Pancreas (tissue), 10 donors: ENCODE measurements at regions not wholly inside any gene's neighbourhood (a gene's known extent, or its start where the extent isn't known, plus 50 kb on each side); places are given as distances from the start of the nearest gene placed in this dataset.
"Not testable (repeated sequence)": the region's sequence is repeated elsewhere in the genome, so short reads cannot be mapped to it uniquely, and the experiment has no call there.

Source experiments
- ATAC-seq, 4 donors: fragments of 200-7000 bp; cut with Tn5 transposase; one replicate each; pipeline versions ENCODE4 v1.8.0 to v1.9.1; 2020; ENCODE audit warnings: mild to moderate bottlenecking in 4 of 4, moderate library complexity in 4 of 4
- DNase-seq, 6 donors: peaks; one replicate each; pipeline ENCODE4 v3.0.0-alpha.2; 2020
- FAIRE-seq: peaks from 2 replicates; lab custom pipeline; 2012; peaks lifted over from hg19 to GRCh38; lab: Jason Lieb, UNC
- H3K27ac ChIP-seq, 4 donors: fragments of 200-600 bp; sonication (generic); 1 replicate in 3 of 4; 2 replicates in 1 of 4; pipeline versions ENCODE4 v1.5.0 to v1.8.0; 2020
- H3K27me3 ChIP-seq, 4 donors: fragments of 200-600 bp; one replicate each; pipeline ENCODE4 v1.8.0; 2021
- H3K36me3 ChIP-seq, 3 donors: fragments of 200-600 bp; sonication (generic) in 1 of 3; one replicate each; pipeline versions ENCODE4 v1.5.0 to v1.8.0; 2020 to 2021
- H3K4me1 ChIP-seq, 3 donors: fragments of 200-600 bp; one replicate each; pipeline ENCODE4 v1.8.0; 2021
- H3K4me3 ChIP-seq, 4 donors: fragments of 200-600 bp; sonication (generic) in 2 of 4; one replicate each; pipeline versions ENCODE4 v1.5.0 to v1.8.0; 2020 to 2021
- H3K9me3 ChIP-seq, 4 donors: fragments of 200-600 bp; one replicate each; pipeline ENCODE4 v1.8.0; 2021
- CTCF ChIP-seq, 4 donors: fragments of 200-600 bp; sonication (generic) in 3 of 4; IDR thresholded peaks; one replicate each; pipeline versions ENCODE4 v1.5.0 to v1.8.0; 2021; ENCODE audit warnings: antibody characterized with exemption in 4 of 4
- WGBS, 2 donors: extraction: QIAGEN DNeasy Blood & Tissue Kit; methylation state at CpG; one replicate each; pipeline ENCODE4 v1.1.7; 2013; 5-methylcytosine and 5-hydroxymethylcytosine counted together
- intact Hi-C, 3 donors: fragments of 100-400 bp; cut with DNase I; formaldehyde crosslinking; loops; one replicate each; pipeline versions ENCODE4 v1.11.1 to v1.14.2; 2022
- donor health status: healthy with polysubstance abuse.
- donor health status: DM: no; HTN: no; CAD: no; lungs with moderate emphysema.
- donor health status: DM: no; HTN: no; CAD: no.
- donor health status: control.
- donor health status: control.
- donor health status: Bipolar disorder and iron deficiency.
- donor health status: DM: yes; HTN: yes; CAD: no.
- donor health status: DM: no; HTN: no; CAD: no.
- donor health status: DM: no; HTN: no; CAD: no.
- donor health status: DM: yes; HTN: yes; CAD: no.

DNA sequence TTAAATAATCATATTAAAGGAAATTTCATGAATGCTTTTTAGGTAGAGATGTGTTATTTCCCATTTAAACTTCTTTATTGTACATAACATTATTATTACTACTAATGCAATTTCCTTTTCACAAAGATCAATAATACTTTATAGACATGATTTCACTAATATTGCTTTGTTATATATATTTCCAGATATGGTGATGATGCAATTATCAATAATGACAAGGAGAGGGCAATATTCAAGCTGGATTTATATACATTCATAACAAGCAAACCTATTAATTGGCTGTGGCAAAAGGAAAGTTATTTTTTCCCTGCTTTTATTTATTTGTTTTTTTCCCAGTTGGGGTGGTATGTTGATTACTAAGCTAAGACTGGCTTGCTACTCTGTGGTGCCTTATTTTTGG is 113.5 kb downstream of the RAP2B start:
- FAIRE-seq = no peak
- intact Hi-C loops = no loop called here
- no peak for TF ChIP-seq CTCF (IDR thresholded peaks at IDR 0.05)

GRCh38 chr3:153277029-153277428 is 115.0 kb downstream of the RAP2B start:
- FAIRE-seq (no peak), DNase-seq (no peak), ATAC-seq (no peak)
- intact Hi-C loops = no loop called here
- TF ChIP-seq CTCF (IDR thresholded peaks at IDR 0.05) = no peak
- Histone ChIP-seq H3K27ac (no peak overlapping the region), H3K4me1 (no peaks in the 10 kb centered on the region), H3K36me3 (no peaks in the 10 kb centered on the region), H3K27me3 (no peaks in the 10 kb centered on the region), H3K4me3 (no peak overlapping the region), H3K9me3 (no peaks in the 10 kb centered on the region)
- 66 to 73% methylated on average over 2 of the region's 2 CpGs for WGBS, 2 donors

More for the DNA sequence above, 113.5 kb downstream of the RAP2B start:
- Histone ChIP-seq H3K9me3 (no peaks in the 10 kb centered on the region), H3K4me3 (no peak overlapping the region), H3K36me3 (no peaks in the 10 kb centered on the region), H3K27me3 (no peaks in the 10 kb centered on the region), H3K4me1 (no peaks in the 10 kb centered on the region), H3K27ac (no peak overlapping the region)
- DNase-seq (no peak), ATAC-seq (no peak)

GRCh38 chr3:153281236-153281997 is 119.4 kb downstream of the RAP2B start:
- peak in 1 of 6 donors; percentile 55 for DNase-seq
- H3K27ac ChIP-seq, intact Hi-C loops, H3K9me3 ChIP-seq, H3K36me3 ChIP-seq, FAIRE-seq, H3K27me3 ChIP-seq, H3K4me1 ChIP-seq, H3K4me3 ChIP-seq, ATAC-seq: not testable (repeated sequence)
- 72 to 84% methylated on average over 29 of the region's 29 CpGs for WGBS, 2 donors

DNA sequence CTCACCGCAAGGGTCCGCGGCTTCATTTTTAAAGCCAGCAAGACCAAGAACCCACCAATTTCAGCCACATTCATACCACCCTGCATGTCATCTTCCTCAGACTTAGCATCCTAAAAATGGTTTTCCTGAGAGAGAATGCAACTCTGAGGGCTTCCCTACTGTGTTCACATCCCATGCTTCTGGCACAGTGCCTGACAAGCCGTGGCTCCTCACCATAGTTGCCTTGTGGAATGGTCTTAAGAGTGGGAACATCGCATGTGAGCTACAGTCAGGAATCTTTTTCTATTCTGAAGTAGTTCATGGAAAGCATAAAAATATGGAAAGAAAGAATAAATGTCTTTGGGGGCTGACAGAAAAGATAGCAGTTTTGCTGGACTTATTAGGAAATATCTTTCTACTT is 120.3 kb downstream of the RAP2B start:
- peaks cover 0 to 4% (median 0%) of the 10 kb centered on the region in 3 donors for H3K4me1 ChIP-seq
- ATAC-seq (no peak), FAIRE-seq (no peak), DNase-seq (no peak)
- intact Hi-C loops = no loop called here
- no peaks in the 10 kb centered on the region for H3K36me3 ChIP-seq
- TF ChIP-seq CTCF (IDR thresholded peaks at IDR 0.05) = no peak
- WGBS, 2 donors = 84 to 91% methylated on average over 5 of the region's 5 CpGs
- H3K27ac ChIP-seq = no peak overlapping the region
- H3K9me3 ChIP-seq = no peaks in the 10 kb centered on the region
- no peaks in the 10 kb centered on the region for H3K27me3 ChIP-seq
- H3K4me3 ChIP-seq = no peak overlapping the region

- Histone ChIP-seq H3K4me3 (no peak overlapping the region), H3K9me3 (no peaks in the 10 kb centered on the region), H3K27ac (peak overlapping the region in 2 of 4 donors; percentile 13 to 50), H3K27me3 (no peaks in the 10 kb centered on the region), H3K4me1 (peaks cover 0 to 4% (median 0%) of the 10 kb centered on the region in 3 donors), H3K36me3 (no peaks in the 10 kb centered on the region)
- ATAC-seq (peak in 3 of 4 donors; percentile 73 to 90 (median 82)), DNase-seq (peak in 1 of 6 donors; percentile 53), FAIRE-seq (peak; percentile 34)
- intact Hi-C loops = no loop called here
- WGBS, 2 donors = 20% methylated on average over 4 of the region's 4 CpGs
- TF ChIP-seq CTCF (IDR thresholded peaks at IDR 0.05) = no peak
These were observed 122.4 kb downstream of the RAP2B start for GRCh38 chr3:153284282-153284938.
